Activated T-cell treated with anti-CD3 and anti-CD28 coated beads, Interleukin-2, amount 50 U/mL, for 72 hours (primary cell): ENCODE measurements at regions not wholly inside any gene's neighbourhood (a gene's known extent, or its start where the extent isn't known, plus 50 kb on each side); places are given as distances from the start of the nearest gene placed in this dataset.

ENCODE experiments used
- ATAC-seq, 2 donors: fragments of 150-1000 bp; cut with Tn5 transposase; replicated peaks in 1 of 2; 2 replicates each; pipeline ENCODE4 v1.10.0; 2021; ENCODE audit warnings: moderate library complexity in 2 of 2, mild to moderate bottlenecking in 1 of 2
- DNase-seq, 2 donors: peaks; one replicate each; pipeline ENCODE4 v3.0.0; 2021 to 2022; ENCODE audit warnings: mixed read lengths in 1 of 2
- H3K27ac Mint-ChIP-seq: one replicate; pipeline ENCODE4 v1.8.0; 2022; ENCODE audit warnings: mild to moderate bottlenecking, moderate library complexity, mixed read lengths
- H3K27me3 Mint-ChIP-seq: one replicate; pipeline ENCODE4 v1.8.0; 2022; ENCODE audit warnings: low read depth, mixed read lengths
- H3K36me3 Mint-ChIP-seq, 2 donors: one replicate each; pipeline ENCODE4 v1.8.0; 2022; ENCODE audit warnings: mixed read lengths in 2 of 2, mild to moderate bottlenecking in 1 of 2; ENCODE audit not compliant: insufficient read depth in 2 of 2
- H3K4me1 Mint-ChIP-seq: one replicate; pipeline ENCODE4 v1.8.0; 2022; ENCODE audit warnings: low read depth, mixed read lengths
- H3K4me3 Mint-ChIP-seq, 2 donors: one replicate each; pipeline ENCODE4 v1.8.0; 2022; ENCODE audit warnings: mild to moderate bottlenecking in 2 of 2, mixed read lengths in 2 of 2, moderate library complexity in 2 of 2
- H3K9me3 Mint-ChIP-seq, 2 donors: one replicate each; pipeline ENCODE4 v1.8.0; 2022; ENCODE audit warnings: mixed read lengths in 2 of 2

GRCh38 chr3:20809356-20809755 is 623.4 kb upstream of the SGO1 start:
- no peak overlapping the region for H3K27ac Mint-ChIP-seq
- H3K36me3 Mint-ChIP-seq: peaks cover 0 to 4% of the 10 kb centered on the region in 2 donors
- no peaks in the 10 kb centered on the region for H3K27me3 Mint-ChIP-seq
- no peak overlapping the region for H3K4me3 Mint-ChIP-seq
- DNase-seq (no peak), ATAC-seq (no peak)
- H3K4me1 Mint-ChIP-seq: no peaks in the 10 kb centered on the region
- H3K9me3 Mint-ChIP-seq: peaks cover 11 to 20% of the 10 kb centered on the region in 2 donors

- Mint-ChIP-seq H3K9me3 (peaks cover 9 to 22% of the 10 kb centered on the region in 2 donors), H3K27ac (no peak overlapping the region), H3K36me3 (peaks cover 0 to 2% of the 10 kb centered on the region in 2 donors), H3K4me1 (no peaks in the 10 kb centered on the region), H3K27me3 (no peaks in the 10 kb centered on the region), H3K4me3 (no peak overlapping the region)
- ATAC-seq: no peak
- no peak for DNase-seq
Observed at GRCh38 chr3:20808864-20809263, 622.9 kb upstream of the SGO1 start.

GRCh38 chr3:20798666-20799065 is 612.7 kb upstream of the SGO1 start:
- ATAC-seq: no peak

GRCh38 chr3:20787005-20787404 is 601.0 kb upstream of the SGO1 start:
- Mint-ChIP-seq H3K27ac (no peak overlapping the region), H3K27me3 (no peaks in the 10 kb centered on the region), H3K36me3 (peaks cover 4% of the 10 kb centered on the region in 2 donors), H3K4me1 (no peaks in the 10 kb centered on the region), H3K4me3 (no peak overlapping the region), H3K9me3 (peaks cover 18 to 25% of the 10 kb centered on the region in 2 donors)
- ATAC-seq (no peak), DNase-seq (no peak)

More at GRCh38 chr3:20798666-20799065, 612.7 kb upstream of the SGO1 start:
- Mint-ChIP-seq H3K9me3 (peaks cover 7 to 11% of the 10 kb centered on the region in 2 donors), H3K36me3 (no peaks in the 10 kb centered on the region), H3K27me3 (no peaks in the 10 kb centered on the region), H3K4me1 (no peaks in the 10 kb centered on the region), H3K27ac (no peak overlapping the region), H3K4me3 (no peak overlapping the region)
- DNase-seq: no peak

GRCh38 chr3:20776692-20777091 is 590.7 kb upstream of the SGO1 start:
- H3K27ac Mint-ChIP-seq: no peak overlapping the region

GRCh38 chr3:20776286-20776685 is 590.3 kb upstream of the SGO1 start:
- no peak for ATAC-seq
- Mint-ChIP-seq H3K27ac (no peak overlapping the region), H3K27me3 (no peaks in the 10 kb centered on the region), H3K36me3 (peaks cover 2 to 4% of the 10 kb centered on the region in 2 donors), H3K4me3 (no peak overlapping the region), H3K9me3 (peaks cover 9 to 17% of the 10 kb centered on the region in 2 donors), H3K4me1 (no peaks in the 10 kb centered on the region)
- no peak for DNase-seq

More at GRCh38 chr3:20776692-20777091, 590.7 kb upstream of the SGO1 start:
- ATAC-seq (no peak), DNase-seq (no peak)
- peaks cover 2 to 6% of the 10 kb centered on the region in 2 donors for H3K36me3 Mint-ChIP-seq
- no peak overlapping the region for H3K4me3 Mint-ChIP-seq
- no peaks in the 10 kb centered on the region for H3K4me1 Mint-ChIP-seq
- no peaks in the 10 kb centered on the region for H3K27me3 Mint-ChIP-seq
- H3K9me3 Mint-ChIP-seq: peaks cover 7 to 19% of the 10 kb centered on the region in 2 donors

- ATAC-seq (no peak), DNase-seq (no peak)
- H3K27me3 Mint-ChIP-seq: no peaks in the 10 kb centered on the region
- no peaks in the 10 kb centered on the region for H3K36me3 Mint-ChIP-seq
- no peaks in the 10 kb centered on the region for H3K4me1 Mint-ChIP-seq
- peaks cover 8 to 11% of the 10 kb centered on the region in 2 donors for H3K9me3 Mint-ChIP-seq
- H3K27ac Mint-ChIP-seq: no peak overlapping the region
- H3K4me3 Mint-ChIP-seq: no peak overlapping the region
Observed at GRCh38 chr3:20773320-20773984, 587.4 kb upstream of the SGO1 start.

GRCh38 chr3:20772869-20773268 is 586.9 kb upstream of the SGO1 start:
- Mint-ChIP-seq H3K27me3 (no peaks in the 10 kb centered on the region), H3K36me3 (no peaks in the 10 kb centered on the region), H3K4me3 (no peak overlapping the region), H3K27ac (no peak overlapping the region), H3K9me3 (peaks cover 10 to 11% of the 10 kb centered on the region in 2 donors), H3K4me1 (no peaks in the 10 kb centered on the region)
- no peak for DNase-seq
- ATAC-seq: no peak

- no peak for ATAC-seq
- no peak overlapping the region for H3K4me3 Mint-ChIP-seq
- no peaks in the 10 kb centered on the region for H3K36me3 Mint-ChIP-seq
- DNase-seq: no peak
- no peaks in the 10 kb centered on the region for H3K27me3 Mint-ChIP-seq
- peaks cover 10 to 12% of the 10 kb centered on the region in 2 donors for H3K9me3 Mint-ChIP-seq
- no peaks in the 10 kb centered on the region for H3K4me1 Mint-ChIP-seq
- H3K27ac Mint-ChIP-seq: no peak overlapping the region
Observed at GRCh38 chr3:20769430-20769829, 583.4 kb upstream of the SGO1 start.

- DNase-seq: no peak
- H3K27me3 Mint-ChIP-seq: no peaks in the 10 kb centered on the region
- no peaks in the 10 kb centered on the region for H3K36me3 Mint-ChIP-seq
- no peak for ATAC-seq
- peaks cover 6 to 7% of the 10 kb centered on the region in 2 donors for H3K9me3 Mint-ChIP-seq
- H3K4me3 Mint-ChIP-seq: no peak overlapping the region
- no peak overlapping the region for H3K27ac Mint-ChIP-seq
- no peaks in the 10 kb centered on the region for H3K4me1 Mint-ChIP-seq
Observed at GRCh38 chr3:20760981-20761380, 575.0 kb upstream of the SGO1 start.

GRCh38 chr3:20752416-20752815 is 566.4 kb upstream of the SGO1 start:
- DNase-seq (no peak), ATAC-seq (no peak)
- Mint-ChIP-seq H3K4me3 (no peak overlapping the region), H3K27me3 (no peaks in the 10 kb centered on the region), H3K36me3 (peaks cover 0 to 3% of the 10 kb centered on the region in 2 donors), H3K9me3 (peaks cover 8 to 13% of the 10 kb centered on the region in 2 donors), H3K27ac (no peak overlapping the region), H3K4me1 (no peaks in the 10 kb centered on the region)

GRCh38 chr3:20751296-20751695 is 565.3 kb upstream of the SGO1 start:
- Mint-ChIP-seq H3K36me3 (peaks cover 0 to 3% of the 10 kb centered on the region in 2 donors), H3K4me3 (no peak overlapping the region), H3K27ac (no peak overlapping the region), H3K4me1 (no peaks in the 10 kb centered on the region), H3K27me3 (no peaks in the 10 kb centered on the region), H3K9me3 (peaks cover 8 to 13% of the 10 kb centered on the region in 2 donors)
- DNase-seq (no peak), ATAC-seq (no peak)

GRCh38 chr3:20747741-20748140 is 561.7 kb upstream of the SGO1 start:
- Mint-ChIP-seq H3K9me3 (peaks cover 4% of the 10 kb centered on the region in 2 donors), H3K4me3 (no peak overlapping the region), H3K27ac (no peak overlapping the region), H3K4me1 (no peaks in the 10 kb centered on the region), H3K36me3 (no peaks in the 10 kb centered on the region), H3K27me3 (no peaks in the 10 kb centered on the region)
- ATAC-seq: no peak
- no peak for DNase-seq
